Stimulated activated CD8-positive, alpha-beta memory T cell treated with anti-CD3 and anti-CD28 coated beads, Interleukin-7, amount 100 ng/mL, for 48 hours (primary cell): ENCODE measurements at regions not wholly inside any gene's neighbourhood (a gene's known extent, or its start where the extent isn't known, plus 50 kb on each side); places are given as distances from the start of the nearest gene placed in this dataset.
A peak's percentile ranks its signal among the peaks of the same experiment; 100 is the strongest.

Experiments used
- DNase-seq, 2 donors: peaks; one replicate each; pipeline ENCODE4 v3.0.0-alpha.2; 2020; ENCODE audit warnings: low read depth in 1 of 2; ENCODE audit errors: extremely low read depth in 1 of 2

DNA sequence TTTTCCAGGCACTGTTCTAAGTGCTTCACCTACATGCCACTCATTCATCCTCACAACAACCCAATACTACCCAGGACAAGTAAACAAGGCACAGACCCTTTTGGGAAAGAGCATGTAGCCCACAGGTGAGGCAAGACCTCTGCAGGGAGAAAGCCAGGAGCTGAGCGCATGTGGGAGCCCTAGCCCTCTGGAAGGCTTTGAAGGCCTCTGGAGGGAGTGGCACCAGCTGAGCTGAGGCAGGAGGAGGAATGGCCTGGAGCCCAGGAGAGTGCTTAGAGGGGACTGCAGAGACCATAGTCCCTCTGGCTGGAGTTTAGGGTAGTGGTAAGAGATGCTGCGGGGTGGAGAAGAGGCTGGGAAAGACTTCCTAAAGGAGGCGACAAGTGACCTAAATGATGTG lies 516.5 kb downstream of the FUT8 start:
- no peak for DNase-seq

DNA sequence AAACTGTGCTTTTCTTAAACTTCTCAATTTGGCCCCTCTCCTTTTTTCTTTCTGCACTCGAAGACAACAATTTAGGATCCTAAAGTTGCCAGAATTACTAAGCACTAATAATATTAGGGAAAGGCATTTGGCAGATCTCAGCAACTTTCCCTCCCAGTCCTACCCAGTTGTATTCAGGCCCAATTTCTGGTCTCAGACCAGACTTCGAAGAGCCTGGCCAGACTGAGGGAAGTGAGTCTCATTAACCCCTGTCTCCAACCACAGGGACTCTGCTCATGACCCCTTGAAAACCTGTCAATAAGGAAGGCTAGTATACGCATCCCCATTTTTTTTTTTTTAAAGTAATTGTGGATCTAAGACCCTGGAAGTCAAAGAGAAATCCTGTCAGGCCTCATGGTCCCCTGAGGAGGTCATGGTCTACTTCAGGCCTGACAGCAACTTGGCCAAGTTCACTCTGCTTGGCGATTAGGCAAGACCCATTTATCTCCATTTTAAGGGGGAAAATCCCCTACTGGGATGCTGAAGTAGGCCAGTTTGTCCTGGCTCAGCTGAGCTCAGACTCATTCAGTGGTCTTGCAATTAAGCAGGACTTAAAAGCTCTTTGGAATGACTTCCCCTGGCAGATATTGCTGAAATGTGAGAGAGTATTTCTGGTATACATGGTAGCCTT lies 521.0 kb downstream of the FUT8 start:
- no peak for DNase-seq

DNA sequence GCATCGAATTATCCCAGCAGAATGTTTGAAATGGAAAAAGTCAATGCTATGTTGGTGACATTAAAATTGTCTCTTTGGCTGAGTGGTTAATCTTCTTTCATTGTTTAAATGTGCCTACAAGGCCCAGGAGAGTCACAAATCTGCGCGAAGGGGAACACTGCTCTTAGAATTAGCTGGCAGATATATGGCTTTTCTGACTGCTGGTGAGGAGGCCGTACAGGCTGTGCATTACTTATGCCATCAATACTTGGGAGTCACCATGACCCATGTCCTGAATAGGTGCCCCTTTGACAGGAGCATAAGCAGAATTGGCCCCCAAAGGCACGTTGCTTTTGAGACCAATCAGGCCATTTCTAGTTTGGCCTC lies 521.5 kb downstream of the FUT8 start:
- DNase-seq = no peak

DNA sequence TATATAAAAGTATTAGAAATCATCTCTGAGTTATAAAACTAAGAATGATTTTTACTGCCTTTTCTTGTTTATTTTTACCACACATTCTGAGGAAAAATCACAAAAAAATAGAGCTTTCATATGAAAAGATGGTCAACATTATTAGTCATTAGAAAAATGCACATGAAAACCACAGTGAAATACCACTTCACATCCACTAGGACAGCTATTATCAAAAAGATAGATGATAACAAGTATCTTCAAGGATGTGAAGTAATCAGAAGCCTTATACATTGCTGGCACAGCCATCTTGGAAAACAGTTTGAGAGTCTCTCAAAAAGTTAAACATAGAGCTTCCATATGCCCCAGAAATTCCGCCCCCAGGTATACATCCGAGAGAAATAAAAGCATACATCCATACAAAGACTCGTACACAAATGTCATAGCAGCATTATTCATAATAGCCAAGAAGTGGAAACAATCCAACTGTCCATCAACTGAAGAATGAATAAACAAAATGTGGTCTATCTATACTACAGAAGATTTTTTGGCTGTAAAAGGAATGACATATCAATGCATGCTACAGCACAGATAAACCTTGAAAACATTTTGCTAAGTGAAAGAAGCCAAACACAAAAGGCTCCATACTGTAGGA lies 523.9 kb downstream of the FUT8 start:
- no peak for DNase-seq

DNA sequence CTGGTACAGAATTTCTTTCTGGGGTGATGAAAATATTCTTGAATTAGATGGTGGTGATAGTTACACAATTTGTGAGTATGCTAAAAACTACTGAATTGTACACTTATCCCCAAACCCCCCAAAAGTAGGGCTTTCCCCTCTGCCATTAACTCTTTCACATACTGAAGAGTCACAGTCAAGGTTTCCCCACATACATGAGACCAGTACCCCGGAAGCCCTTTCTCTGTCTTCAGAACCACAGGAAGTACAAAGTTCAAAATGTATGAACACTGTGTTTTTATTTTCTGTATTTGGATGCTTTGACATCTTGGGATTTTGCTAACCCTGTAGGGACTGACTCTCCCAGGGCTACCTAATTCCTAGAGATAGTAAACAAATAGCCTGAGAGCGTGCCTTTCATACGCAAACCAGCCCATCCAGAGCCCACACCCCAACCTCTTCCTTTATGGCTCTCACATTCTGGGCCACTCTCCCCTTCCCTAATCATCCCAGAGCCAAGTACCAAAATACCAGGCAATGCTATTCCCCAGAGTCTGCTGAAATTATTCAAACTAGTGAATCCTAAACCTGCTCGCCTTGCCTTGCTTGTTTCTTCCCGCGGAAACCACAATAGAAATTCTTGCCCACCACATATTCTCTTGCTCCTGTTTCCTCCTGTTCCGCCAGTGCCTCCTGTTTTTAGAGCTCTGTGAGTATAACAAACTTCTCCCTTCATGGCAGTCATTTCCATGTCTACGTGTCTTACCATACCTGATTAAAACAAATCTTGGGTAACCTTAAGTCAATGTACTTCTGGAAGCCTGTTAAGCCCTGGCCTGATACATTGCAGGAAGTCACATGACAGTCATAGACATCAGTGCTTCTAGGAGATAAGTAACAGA lies 524.8 kb downstream of the FUT8 start:
- no peak for DNase-seq

DNA sequence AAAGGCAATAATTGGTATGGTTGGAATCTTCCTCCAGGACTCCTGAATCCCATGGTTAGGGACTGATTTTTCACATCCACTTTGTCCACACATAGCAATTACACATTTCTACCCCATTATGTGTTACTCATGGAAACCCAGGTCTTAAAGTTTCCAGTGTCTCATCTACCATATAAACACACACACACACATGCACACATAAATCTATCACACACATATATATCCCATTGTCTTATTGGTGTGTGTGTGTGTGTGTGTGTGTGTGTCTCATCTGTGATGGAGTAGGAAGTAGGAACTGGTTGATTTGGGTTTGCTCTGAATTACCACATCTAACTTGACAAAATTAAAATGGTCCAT lies 525.4 kb downstream of the FUT8 start:
- DNase-seq = no peak

DNA sequence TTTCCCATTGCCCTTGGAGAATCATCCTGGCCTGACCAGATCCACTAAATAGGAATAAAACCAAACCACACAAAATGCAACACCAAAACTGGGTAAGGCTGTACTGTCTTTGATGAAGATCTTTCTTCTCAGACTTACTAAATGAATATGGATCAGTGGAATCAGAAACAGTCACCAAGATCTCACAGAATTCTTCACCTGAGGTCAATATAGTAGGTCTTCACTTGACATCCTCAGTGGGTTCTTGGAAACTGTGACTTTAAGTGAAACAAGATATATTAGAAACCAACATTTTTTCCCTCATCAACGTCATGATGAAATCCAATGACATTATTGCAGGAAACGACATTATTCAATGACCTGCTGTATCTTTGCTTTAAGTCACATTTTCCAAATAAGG lies 526.2 kb downstream of the FUT8 start:
- no peak for DNase-seq

DNA sequence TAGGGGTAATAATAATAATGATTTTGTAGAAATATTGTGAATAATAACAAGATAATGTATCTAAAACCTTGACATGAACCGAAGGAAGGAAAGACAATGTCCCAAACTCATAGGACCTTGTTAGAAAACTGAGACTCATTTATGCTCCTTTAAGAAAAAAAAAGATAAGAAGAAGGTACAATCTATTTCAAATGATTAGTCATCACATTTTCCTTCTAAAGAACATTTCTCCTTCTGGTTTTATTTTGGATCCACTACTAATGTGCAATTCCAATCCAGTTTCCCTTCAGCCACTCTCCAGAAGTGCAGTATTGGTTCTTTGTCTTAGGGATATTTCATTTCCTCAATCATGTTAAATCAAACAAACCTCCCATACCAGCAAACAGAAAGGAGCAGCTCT lies 526.7 kb downstream of the FUT8 start:
- no peak for DNase-seq

DNA sequence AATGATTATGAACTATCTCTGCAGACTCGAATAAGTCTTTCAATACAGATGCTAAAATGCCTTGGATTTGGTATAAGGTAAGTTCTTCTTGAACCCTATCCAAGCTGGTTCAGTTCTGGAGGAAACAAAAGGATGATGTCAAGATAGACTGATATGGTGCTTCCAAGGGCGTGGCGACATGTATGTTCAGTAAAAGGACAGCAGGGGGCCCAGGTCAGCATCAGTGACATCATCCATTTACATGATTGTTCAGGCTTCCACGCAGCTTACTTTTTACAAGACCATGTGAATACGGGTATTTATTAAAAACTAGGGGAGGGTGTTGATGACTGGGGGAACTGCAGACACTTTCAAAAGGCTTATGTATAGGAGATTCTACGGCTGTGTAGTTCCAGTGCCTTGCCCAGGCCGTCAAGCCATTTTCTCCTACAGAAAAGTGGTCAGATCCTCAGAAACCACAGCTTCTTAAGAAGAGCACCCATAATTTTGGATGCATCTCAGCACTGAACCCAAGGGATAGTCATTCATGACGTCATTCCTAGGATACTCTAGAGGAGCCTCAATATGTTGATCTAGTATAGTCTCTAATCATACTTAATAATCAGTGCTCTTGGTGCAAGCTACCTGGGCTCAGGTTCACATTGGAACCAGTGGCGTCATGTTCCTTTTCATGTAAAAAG lies 527.7 kb downstream of the FUT8 start:
- DNase-seq = no peak

DNA sequence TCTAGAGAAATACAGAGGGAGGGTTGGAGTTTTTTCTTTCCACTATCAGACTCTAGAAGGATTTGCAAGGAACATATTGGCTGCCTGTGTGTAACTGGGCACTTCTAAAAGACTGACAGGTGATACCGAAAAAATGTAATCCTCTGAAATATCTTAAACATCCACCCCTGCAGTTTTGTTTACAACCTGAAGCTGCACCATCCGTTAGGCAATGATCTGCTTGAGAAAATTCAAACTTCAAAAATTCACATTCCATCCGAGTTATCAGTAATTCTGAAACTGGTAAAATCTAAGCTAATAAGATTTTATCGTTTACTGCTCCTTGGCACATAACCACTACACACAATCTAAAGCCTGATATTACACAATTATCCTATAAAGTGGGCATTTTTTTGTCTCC lies 528.6 kb downstream of the FUT8 start:
- DNase-seq = no peak

DNA sequence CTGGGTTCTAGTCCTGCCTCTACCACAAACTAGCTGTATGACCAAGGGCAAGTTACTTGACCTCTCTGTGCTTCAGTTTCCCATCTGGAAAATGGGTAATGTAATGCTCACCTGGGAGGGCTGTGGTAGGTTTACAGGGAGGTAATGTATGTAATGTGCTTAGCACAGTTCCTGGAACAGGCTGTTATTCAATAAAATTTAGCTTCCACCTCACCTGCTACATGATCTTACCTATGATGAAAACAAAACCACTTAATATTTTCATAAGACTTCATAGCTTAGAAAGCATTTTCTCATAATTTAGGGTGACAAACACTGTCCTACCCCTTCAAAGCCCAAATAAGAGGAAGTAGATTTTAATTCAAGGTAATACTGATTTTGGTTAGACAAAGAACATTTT lies 530.6 kb downstream of the FUT8 start:
- no peak for DNase-seq

DNA sequence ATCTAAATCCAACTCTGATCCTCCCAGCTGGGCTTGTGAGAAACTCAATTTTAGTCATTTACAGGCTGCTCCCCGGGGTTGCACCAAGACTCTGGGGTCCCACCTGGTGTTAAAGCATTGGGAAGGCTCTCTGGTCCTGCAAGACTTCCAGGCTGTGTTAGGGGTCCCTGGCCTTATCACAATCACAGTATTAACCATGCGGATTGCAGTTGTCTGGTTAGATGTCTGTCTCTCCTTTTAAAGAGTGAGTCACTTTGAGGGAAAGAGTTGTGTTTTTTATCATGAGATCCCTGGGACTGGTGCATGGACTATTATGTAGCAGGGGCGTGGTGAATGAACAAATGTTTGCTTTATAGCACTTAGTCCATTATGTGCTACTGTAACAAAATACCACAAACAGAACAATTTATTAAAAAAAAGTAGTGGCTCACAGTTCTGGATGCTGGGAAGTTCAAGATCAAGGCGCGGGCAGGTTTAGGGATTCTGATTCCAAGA lies 531.4 kb downstream of the FUT8 start:
- DNase-seq = no peak

DNA sequence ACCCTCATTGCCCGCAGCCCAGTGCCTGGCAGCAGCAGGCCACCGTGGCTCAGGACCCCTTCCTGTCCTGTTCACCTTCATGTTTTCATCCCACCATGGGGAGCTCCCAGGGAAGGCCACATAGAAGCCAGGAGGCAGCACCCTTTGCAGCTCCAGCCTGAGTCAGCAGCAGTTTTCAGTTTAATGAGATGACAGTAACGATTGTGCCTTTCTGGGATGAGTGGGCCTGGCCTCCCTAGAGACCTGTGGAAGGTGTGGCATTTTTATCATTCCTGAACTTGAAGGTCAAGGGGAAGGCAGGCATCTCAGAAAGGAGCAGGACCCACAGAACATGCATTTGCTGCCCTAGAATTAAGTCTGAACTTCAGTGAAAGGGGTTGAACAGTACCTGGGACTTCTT lies 532.8 kb downstream of the FUT8 start:
- no peak for DNase-seq

DNA sequence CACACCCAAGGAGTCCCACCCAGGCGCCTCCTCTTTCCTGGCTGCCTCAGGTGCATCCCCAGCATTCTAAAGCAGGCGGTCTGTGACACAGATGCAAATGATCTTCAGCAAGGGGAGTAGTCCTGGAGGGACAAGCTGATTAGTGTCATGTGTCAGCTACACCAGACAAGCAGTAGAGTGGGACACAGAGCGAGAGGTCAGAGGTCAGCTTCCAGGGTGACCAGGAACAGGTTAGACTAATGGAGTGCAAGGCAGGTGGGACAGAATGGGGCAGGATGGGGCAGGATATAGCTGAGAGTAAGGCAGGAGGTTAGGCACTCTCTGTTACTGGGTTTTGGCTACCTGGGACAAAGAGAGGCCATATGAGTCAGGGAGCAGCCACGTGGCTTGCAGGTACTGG lies 534.0 kb downstream of the FUT8 start:
- no peak for DNase-seq

DNA sequence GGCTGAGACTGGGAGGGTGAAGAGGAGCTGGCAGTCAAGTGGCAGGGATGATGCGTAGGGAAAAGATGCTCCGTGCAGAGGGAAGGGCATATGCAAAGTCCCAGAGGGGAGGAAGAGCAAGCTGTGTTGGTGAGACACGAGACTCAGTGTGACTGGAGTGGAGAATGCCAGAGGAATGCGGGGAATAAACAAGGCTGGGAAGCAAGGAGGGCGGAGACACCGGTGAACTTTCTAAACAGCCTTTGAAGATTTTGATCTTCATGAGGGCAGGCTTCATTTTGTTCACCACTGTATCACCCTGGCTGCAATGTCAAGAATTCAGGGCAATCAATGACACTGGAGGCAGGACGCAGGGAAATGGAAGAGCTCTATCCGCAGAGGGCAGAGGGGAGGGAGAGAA lies 535.8 kb downstream of the FUT8 start:
- no peak for DNase-seq

DNA sequence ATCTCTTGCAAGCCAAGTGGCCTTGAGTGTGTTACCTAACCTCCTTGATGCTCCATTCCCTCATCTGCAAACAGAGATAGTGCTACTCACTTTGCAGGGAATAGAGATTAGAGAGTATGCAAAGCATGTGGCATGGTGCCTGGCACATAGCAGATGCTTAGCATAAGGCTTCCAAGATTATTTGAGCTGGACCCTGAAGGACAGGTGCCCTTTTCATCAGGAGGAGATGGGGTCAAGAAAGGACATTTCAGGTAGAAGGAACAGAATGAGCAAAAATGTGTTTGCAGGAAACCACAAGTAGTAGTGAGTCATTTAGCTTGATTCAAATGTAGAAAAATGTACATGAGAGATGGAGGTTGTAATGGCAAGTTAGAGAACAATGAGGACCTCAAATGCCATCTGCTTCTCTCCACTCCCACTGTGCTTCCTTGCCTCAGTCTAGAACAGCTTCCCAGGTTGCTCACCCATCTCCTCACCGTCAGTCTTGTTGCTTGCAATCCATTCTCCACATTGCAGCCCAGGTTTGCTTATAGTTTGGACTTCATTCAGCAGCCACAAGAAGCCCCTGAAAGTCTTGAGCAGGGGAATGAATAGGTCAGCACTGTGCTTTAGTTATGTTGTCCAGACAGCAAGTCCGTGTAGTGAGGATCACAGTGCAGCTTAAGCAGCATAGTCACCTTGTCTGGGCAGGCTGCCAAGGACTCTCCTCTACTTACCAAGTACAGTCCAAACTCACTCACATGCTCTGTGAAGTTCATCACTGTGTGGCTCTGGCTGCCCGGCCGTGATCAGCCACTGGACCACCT lies 536.3 kb upstream of the CCDC196 start:
- peak in 1 of 2 donors; percentile 56 for DNase-seq

DNA sequence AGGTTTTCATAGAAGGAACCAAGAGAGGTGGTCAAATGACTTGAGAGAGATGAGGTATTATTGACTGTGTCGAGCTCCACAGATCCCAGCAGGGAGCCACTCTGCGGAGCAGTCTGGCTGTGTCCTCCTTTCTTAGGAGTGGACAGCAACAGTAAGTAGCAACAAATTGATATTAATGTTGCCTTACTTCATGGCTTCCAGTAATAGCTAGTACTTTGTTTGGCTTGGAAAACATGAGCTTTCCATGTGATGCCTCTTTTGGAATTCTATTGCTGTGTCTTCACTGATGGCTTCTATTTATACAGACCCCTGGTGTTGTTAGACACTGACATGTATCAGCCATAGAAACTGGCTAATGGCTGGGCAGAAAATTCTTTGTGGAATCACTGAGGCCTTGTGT lies 531.2 kb upstream of the CCDC196 start:
- DNase-seq = no peak

DNA sequence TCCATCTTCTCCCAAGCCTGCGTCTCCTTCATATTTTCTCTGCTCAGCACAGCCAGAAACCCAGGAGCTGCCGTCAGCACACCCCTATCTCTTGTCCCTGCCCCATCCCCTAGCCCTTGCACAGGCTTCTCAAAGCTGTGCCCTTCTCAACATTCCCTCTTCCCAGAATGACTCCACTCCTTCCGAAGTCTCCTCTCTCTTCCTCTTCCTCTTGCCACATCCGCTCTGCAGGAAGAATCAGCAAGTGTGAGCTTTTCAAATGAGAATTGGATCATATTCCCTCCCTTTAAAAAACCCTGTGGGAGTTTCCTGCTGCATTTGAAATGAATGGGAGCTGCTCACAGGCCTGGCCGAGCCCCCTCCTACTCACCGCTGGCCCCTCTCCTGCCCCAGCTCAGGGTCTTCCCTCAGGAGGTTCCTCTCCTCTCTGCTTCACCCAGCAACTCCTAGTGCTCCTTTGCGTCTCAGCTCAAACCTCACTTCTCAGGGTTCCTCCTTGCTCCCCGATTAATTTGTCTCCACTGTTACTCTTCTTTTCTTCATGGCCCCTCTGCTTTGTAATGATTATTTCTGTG lies 528.5 kb upstream of the CCDC196 start:
- DNase-seq = no peak

DNA sequence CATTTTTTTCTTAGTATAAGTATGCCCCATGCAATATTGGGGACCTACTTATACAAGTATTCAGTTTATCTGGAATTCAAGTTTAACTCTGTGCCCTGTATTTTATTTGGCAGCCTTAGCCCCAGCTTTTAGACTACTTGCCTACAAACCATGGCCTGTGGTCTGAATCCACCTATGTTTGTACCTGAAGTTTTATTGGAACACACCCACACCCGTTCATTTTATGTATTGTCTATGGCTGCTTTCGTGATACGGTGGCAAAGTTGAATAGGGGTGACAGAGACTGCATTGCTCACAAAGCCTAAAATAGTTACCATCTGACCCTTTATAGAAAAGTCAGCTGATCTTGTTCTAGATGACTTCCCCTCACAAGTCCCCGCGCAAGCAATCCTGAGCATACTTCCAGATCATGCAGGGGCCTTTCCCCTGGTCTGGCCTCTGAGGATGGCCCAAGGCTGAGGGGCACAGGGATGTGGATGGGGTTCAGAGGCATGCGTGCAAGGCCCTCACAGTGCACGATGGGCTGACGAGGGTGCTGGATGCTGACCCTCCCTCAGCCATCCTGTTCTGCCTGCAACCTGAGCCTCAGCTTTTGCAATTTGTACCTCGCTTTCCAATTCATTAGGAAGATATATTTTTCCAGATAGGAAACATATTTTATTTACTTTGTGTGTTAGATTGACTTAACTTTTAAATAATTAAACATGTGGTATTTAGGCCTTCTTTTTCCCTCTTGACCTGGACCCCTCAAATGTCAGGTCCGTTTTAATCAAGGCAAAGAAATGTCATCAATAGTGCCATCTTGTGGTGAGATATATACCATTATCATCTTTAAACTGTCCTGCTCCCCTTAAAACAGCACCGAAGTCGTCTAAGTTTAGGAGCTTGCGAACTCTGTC lies 527.3 kb upstream of the CCDC196 start:
- DNase-seq = no peak
